ENCODE measurements at regions not wholly inside any gene's neighbourhood (a gene's known extent, or its start where the extent isn't known, plus 50 kb on each side); places are given as distances from the start of the nearest gene placed in this dataset.
"Not testable (repeated sequence)": the region's sequence is repeated elsewhere in the genome, so short reads cannot be mapped to it uniquely, and the experiment has no call there.

DNA sequence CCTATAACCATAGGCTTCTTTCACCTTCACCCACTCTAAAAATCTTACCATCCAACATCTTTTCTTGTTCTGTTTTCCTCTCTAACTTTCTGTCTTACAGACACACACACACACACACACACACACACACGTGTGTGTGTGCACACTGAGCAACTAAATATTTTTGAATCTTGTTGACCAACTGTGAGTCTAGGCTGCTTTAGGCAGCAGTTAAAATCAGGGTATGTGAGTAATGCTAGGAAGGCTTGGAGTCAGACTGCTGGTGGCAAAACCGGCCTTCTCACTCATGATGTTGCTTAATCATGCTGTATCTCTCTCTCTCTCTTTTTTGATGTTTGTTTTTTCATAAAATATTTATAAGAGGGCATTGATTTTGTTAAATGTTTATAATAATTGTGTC is 103.1 kb upstream of the TBX18 start:
- H3K27ac Mint-ChIP-seq, result no peak overlapping the region

GRCh38 chr6:84866715-84867114 is 102.3 kb upstream of the TBX18 start:
- no peak for DNase-seq
- Mint-ChIP-seq H3K36me3 (no peaks in the 10 kb centered on the region), H3K27me3 (ENCODE audit: low read depth in 3 of 3) (no peaks in the 10 kb centered on the region), H3K27ac (no peak overlapping the region), H3K4me3 (no peak overlapping the region), H3K9me3 (peaks cover 0 to 3% (median 1%) of the 10 kb centered on the region in 7 donors), H3K4me1 (no peaks in the 10 kb centered on the region)
- no CpG with 5 or more reads among the region's 1 CpG for WGBS (ENCODE audit: insufficient coverage)
- no peaks in the 10 kb centered on the region for H3K4me1 ChIP-seq (ENCODE audit: control insufficient read depth in 1 of 2, insufficient read depth in 2 of 2, low read length in 2 of 2)
- H3K36me3 ChIP-seq (replicated peaks in 1 of 2; ENCODE audit: control insufficient read depth in 1 of 2, insufficient read depth in 2 of 2, low read length in 2 of 2), result no peaks in the 10 kb centered on the region
- no peak for TF ChIP-seq CTCF (IDR thresholded peaks at IDR 0.05)
- no peak overlapping the region for H3K4me3 ChIP-seq (replicated peaks in 1 of 3; ENCODE audit: low read depth in 2 of 3, low read length in 3 of 3)
- H3K9me3 ChIP-seq (replicated peaks in 1 of 2; ENCODE audit: control insufficient read depth in 1 of 2, insufficient read depth in 1 of 2, low read length in 2 of 2), result no peaks in the 10 kb centered on the region
- no peaks in the 10 kb centered on the region for H3K79me2 ChIP-seq (ENCODE audit: insufficient read depth, low read length)
- no peak overlapping the region for H3K27ac ChIP-seq (ENCODE audit: low read depth in 1 of 2, low read length in 2 of 2)
- no peak overlapping the region for H3K9ac ChIP-seq (ENCODE audit: insufficient read depth, low read length, poor library complexity, severe bottlenecking)
- H2AFZ ChIP-seq (ENCODE audit: insufficient read depth, low read depth, low read length, poor library complexity, severe bottlenecking), result no peak overlapping the region
- intact Hi-C loops (cut with micrococcal nuclease), result no loop called here
- H4K20me1 ChIP-seq (ENCODE audit: insufficient read depth, low read length), result no peaks in the 10 kb centered on the region
- no peak overlapping the region for H3K4me2 ChIP-seq (replicated peaks; ENCODE audit: extremely low read depth, low read length, poor library complexity, severe bottlenecking)
- H3K27me3 ChIP-seq (ENCODE audit: control insufficient read depth in 2 of 2, insufficient read depth in 2 of 2, low read length in 2 of 2), result no peaks in the 10 kb centered on the region

More for the DNA sequence above, 103.1 kb upstream of the TBX18 start:
- Mint-ChIP-seq H3K4me3 (no peak overlapping the region), H3K27me3 (ENCODE audit: low read depth in 3 of 3) (no peaks in the 10 kb centered on the region), H3K9me3 (peaks cover 0 to 6% (median 3%) of the 10 kb centered on the region in 7 donors), H3K4me1 (no peaks in the 10 kb centered on the region), H3K36me3 (no peaks in the 10 kb centered on the region)
- H3K9me3 ChIP-seq (replicated peaks in 1 of 2; ENCODE audit: control insufficient read depth in 1 of 2, insufficient read depth in 1 of 2, low read length in 2 of 2), result no peaks in the 10 kb centered on the region
- H3K4me1 ChIP-seq (ENCODE audit: control insufficient read depth in 1 of 2, insufficient read depth in 2 of 2, low read length in 2 of 2), result no peaks in the 10 kb centered on the region
- no peak overlapping the region for H3K4me2 ChIP-seq (replicated peaks; ENCODE audit: extremely low read depth, low read length, poor library complexity, severe bottlenecking)
- DNase-seq, result no peak
- no peak overlapping the region for H3K27ac ChIP-seq (ENCODE audit: low read depth in 1 of 2, low read length in 2 of 2)
- H3K4me3 ChIP-seq (replicated peaks in 1 of 3; ENCODE audit: low read depth in 2 of 3, low read length in 3 of 3), result no peak overlapping the region
- H3K27me3 ChIP-seq (ENCODE audit: control insufficient read depth in 2 of 2, insufficient read depth in 2 of 2, low read length in 2 of 2), result no peaks in the 10 kb centered on the region
- no peak overlapping the region for H3K9ac ChIP-seq (ENCODE audit: insufficient read depth, low read length, poor library complexity, severe bottlenecking)
- H2AFZ ChIP-seq (ENCODE audit: insufficient read depth, low read depth, low read length, poor library complexity, severe bottlenecking), result no peak overlapping the region
- H3K36me3 ChIP-seq (replicated peaks in 1 of 2; ENCODE audit: control insufficient read depth in 1 of 2, insufficient read depth in 2 of 2, low read length in 2 of 2), result no peaks in the 10 kb centered on the region
- intact Hi-C loops (cut with micrococcal nuclease), result no loop called here
- no CpG with 5 or more reads among the region's 2 CpGs for WGBS (ENCODE audit: insufficient coverage)
- no peak for TF ChIP-seq CTCF (IDR thresholded peaks at IDR 0.05)
- H4K20me1 ChIP-seq (ENCODE audit: insufficient read depth, low read length), result no peaks in the 10 kb centered on the region
- H3K79me2 ChIP-seq (ENCODE audit: insufficient read depth, low read length), result no peaks in the 10 kb centered on the region

- H3K4me2 ChIP-seq (replicated peaks; ENCODE audit: extremely low read depth, low read length, poor library complexity, severe bottlenecking); intact Hi-C loops (cut with micrococcal nuclease); H3K27me3 ChIP-seq (ENCODE audit: control insufficient read depth in 2 of 2, insufficient read depth in 2 of 2, low read length in 2 of 2); H2AFZ ChIP-seq (ENCODE audit: insufficient read depth, low read depth, low read length, poor library complexity, severe bottlenecking); H4K20me1 ChIP-seq (ENCODE audit: insufficient read depth, low read length); H3K36me3 ChIP-seq (replicated peaks in 1 of 2; ENCODE audit: control insufficient read depth in 1 of 2, insufficient read depth in 2 of 2, low read length in 2 of 2); H3K36me3 Mint-ChIP-seq; H3K9ac ChIP-seq (ENCODE audit: insufficient read depth, low read length, poor library complexity, severe bottlenecking); DNase-seq; H3K79me2 ChIP-seq (ENCODE audit: insufficient read depth, low read length); H3K4me1 Mint-ChIP-seq; H3K4me1 ChIP-seq (ENCODE audit: control insufficient read depth in 1 of 2, insufficient read depth in 2 of 2, low read length in 2 of 2); H3K9me3 ChIP-seq (replicated peaks in 1 of 2; ENCODE audit: control insufficient read depth in 1 of 2, insufficient read depth in 1 of 2, low read length in 2 of 2); H3K27ac ChIP-seq (ENCODE audit: low read depth in 1 of 2, low read length in 2 of 2); H3K27me3 Mint-ChIP-seq (ENCODE audit: low read depth in 3 of 3); H3K4me3 Mint-ChIP-seq; H3K27ac Mint-ChIP-seq; H3K9me3 Mint-ChIP-seq; H3K4me3 ChIP-seq (replicated peaks in 1 of 3; ENCODE audit: low read depth in 2 of 3, low read length in 3 of 3): not testable (repeated sequence)
- WGBS (ENCODE audit: insufficient coverage), result no CpG with 5 or more reads among the region's 1 CpG
Observed at GRCh38 chr6:84865372-84865771, 101.0 kb upstream of the TBX18 start.

All from CD14-positive monocyte (primary cell).